Stomach (tissue), 8 donors: ENCODE measurements at regions not wholly inside any gene's neighbourhood (a gene's known extent, or its start where the extent isn't known, plus 50 kb on each side); places are given as distances from the start of the nearest gene placed in this dataset.
"Not testable (repeated sequence)": the region's sequence is repeated elsewhere in the genome, so short reads cannot be mapped to it uniquely, and the experiment has no call there.

Source experiments
- DNase-seq, 2 donors: peaks; one replicate each; pipeline versions ENCODE4 v3.0.0 to v3.0.0-alpha.2; 2013 to 2019
- H3K27ac ChIP-seq, 5 donors: fragments of 200-600 bp in 4 of 5; sonication (generic) in 4 of 5; one replicate each; pipeline ENCODE4 v1.5.1; 2013 to 2019; ENCODE audit warnings: mild to moderate bottlenecking in 1 of 5, moderate library complexity in 1 of 5
- H3K27me3 ChIP-seq, 3 donors: fragments of 200-600 bp; sonication (generic); one replicate each; pipeline ENCODE4 v1.5.1; 2017 to 2019; ENCODE audit warnings: mixed run types in 1 of 3
- H3K36me3 ChIP-seq, 4 donors: fragments of 200-600 bp; sonication (generic); 1 replicate in 3 of 4; 2 replicates in 1 of 4; pipeline ENCODE4 v1.5.1; 2016 to 2019
- H3K4me1 ChIP-seq, 4 donors: fragments of 200-600 bp; sonication (generic); one replicate each; pipeline ENCODE4 v1.5.1; 2016 to 2019
- H3K4me3 ChIP-seq, 4 donors: fragments of 200-600 bp; sonication (generic) in 3 of 4; one replicate each; pipeline ENCODE4 v1.5.1; 2016 to 2019; ENCODE audit warnings: mild to moderate bottlenecking in 1 of 4
- H3K9me3 ChIP-seq, 4 donors: fragments of 200-600 bp; sonication (generic); one replicate each; pipeline ENCODE4 v1.5.1; 2016 to 2019
- WGBS, 5 donors: extraction: QIAGEN DNeasy Blood & Tissue Kit in 3 of 5; methylation state at CpG; one replicate each; pipeline versions ENCODE4 v1.1.5 to v1.1.7; 2013 to 2018; 5-methylcytosine and 5-hydroxymethylcytosine counted together
- intact Hi-C: fragments of 100-400 bp; cut with DNase I; formaldehyde crosslinking; loops from one replicate; pipeline ENCODE4 v1.15.1; 2023; ENCODE audit warnings: low total_unique reads
- donor health status: healthy with polysubstance abuse.
- donor health status: Bipolar disorder and iron deficiency.
- donor health status: healthy.

- DNase-seq, H3K36me3 ChIP-seq, H3K27ac ChIP-seq, H3K4me3 ChIP-seq, intact Hi-C loops, H3K27me3 ChIP-seq, H3K4me1 ChIP-seq: not testable (repeated sequence)
- peaks cover 4 to 79% (median 43%) of the 10 kb centered on the region in 4 donors for H3K9me3 ChIP-seq
These were observed 2890.3 kb upstream of the OR11H1 start for GRCh38 chr22:12637566-12638166.

- WGBS, 5 donors, result 71 to 77% (median 72%) methylated on average over 3 of the region's 3 CpGs
- H3K9me3 ChIP-seq, result peaks cover 4 to 74% (median 40%) of the 10 kb centered on the region in 4 donors
- intact Hi-C loops, H3K36me3 ChIP-seq, H3K4me3 ChIP-seq, H3K4me1 ChIP-seq, H3K27me3 ChIP-seq, DNase-seq, H3K27ac ChIP-seq: not testable (repeated sequence)
These were observed 2889.7 kb upstream of the OR11H1 start for GRCh38 chr22:12638319-12638718.
